GM12892 (cell line): ENCODE measurements at regions not wholly inside any gene's neighbourhood (a gene's known extent, or its start where the extent isn't known, plus 50 kb on each side); places are given as distances from the start of the nearest gene placed in this dataset.

Experiments
- POLR2A ChIP-seq: IDR thresholded peaks from 2 replicates; pipeline ENCODE4 v1.6.1; 2011; ENCODE audit warnings: low read depth, low read length, control low read depth
- POLR2AphosphoS5 ChIP-seq: IDR thresholded peaks from 2 replicates; pipeline ENCODE4 v1.6.1; 2011; ENCODE audit warnings: low read depth, low read length, control low read depth
- TAF1 ChIP-seq: IDR thresholded peaks from 2 replicates; pipeline ENCODE4 v1.6.1; 2011; ENCODE audit warnings: low read depth, mild to moderate bottlenecking, control low read depth, low read length, borderline replicate concordance

- no peak for TF ChIP-seq POLR2A
- no peak for TF ChIP-seq POLR2AphosphoS5
- no peak for TF ChIP-seq TAF1
Measured at GRCh38 chr10:123367195-123367594, 213.0 kb downstream of the BUB3 start.
